Type B pancreatic cell (in vitro differentiated cells): ENCODE measurements at regions not wholly inside any gene's neighbourhood (a gene's known extent, or its start where the extent isn't known, plus 50 kb on each side); places are given as distances from the start of the nearest gene placed in this dataset.

ENCODE experiments used
- DNase-seq: peaks from one replicate; pipeline ENCODE4 v3.0.0; 2021; ENCODE audit warnings: mixed read lengths; ENCODE audit not compliant: unreplicated experiment; ENCODE audit errors: extremely low spot score
- H3K27ac Mint-ChIP-seq: 2 replicates; pipeline ENCODE4 v1.8.0; 2021; ENCODE audit warnings: mild to moderate bottlenecking, mixed read lengths
- H3K27me3 Mint-ChIP-seq: 2 replicates; pipeline ENCODE4 v1.8.0; 2021; ENCODE audit warnings: mixed read lengths
- H3K36me3 Mint-ChIP-seq: 2 replicates; pipeline ENCODE4 v1.8.0; 2021; ENCODE audit warnings: mixed read lengths
- H3K4me1 Mint-ChIP-seq: one replicate; pipeline ENCODE4 v1.8.0; 2021; ENCODE audit warnings: mixed read lengths; ENCODE audit not compliant: unreplicated experiment
- H3K4me3 Mint-ChIP-seq: 2 replicates; pipeline ENCODE4 v1.8.0; 2021; ENCODE audit warnings: mild to moderate bottlenecking, mixed read lengths
- H3K9me3 Mint-ChIP-seq: 2 replicates; pipeline ENCODE4 v1.8.0; 2021; ENCODE audit warnings: mixed read lengths
- TF ChIP-seq, protein P1 (sequence below): fragments of 200-600 bp; sonication (generic); conservative IDR thresholded peaks from 2 replicates; pipeline ENCODE4 v1.5.0; 2021; ENCODE audit warnings: antibody characterized with exemption, mild to moderate bottlenecking

DNA sequence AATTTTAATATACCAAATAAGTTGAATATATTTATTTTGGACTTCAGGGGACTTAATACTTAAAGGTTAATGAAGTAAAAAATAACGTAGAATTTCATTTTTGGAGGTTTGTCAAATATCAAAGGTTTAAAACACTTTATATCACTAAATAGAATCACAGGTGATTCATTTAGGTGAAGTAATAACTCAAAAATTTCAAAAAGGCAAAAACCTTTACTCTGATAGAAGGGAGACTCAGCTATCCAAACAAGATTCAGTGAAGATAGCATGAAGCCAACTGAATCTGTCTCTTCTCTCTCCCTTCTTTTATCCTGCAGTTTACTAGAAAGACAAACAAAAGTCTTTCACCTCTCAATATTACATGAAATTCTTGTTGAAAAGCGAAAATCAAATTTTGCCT, 110.2 kb upstream of the CYSLTR1 start:
- TF ChIP-seq, protein P1, sequence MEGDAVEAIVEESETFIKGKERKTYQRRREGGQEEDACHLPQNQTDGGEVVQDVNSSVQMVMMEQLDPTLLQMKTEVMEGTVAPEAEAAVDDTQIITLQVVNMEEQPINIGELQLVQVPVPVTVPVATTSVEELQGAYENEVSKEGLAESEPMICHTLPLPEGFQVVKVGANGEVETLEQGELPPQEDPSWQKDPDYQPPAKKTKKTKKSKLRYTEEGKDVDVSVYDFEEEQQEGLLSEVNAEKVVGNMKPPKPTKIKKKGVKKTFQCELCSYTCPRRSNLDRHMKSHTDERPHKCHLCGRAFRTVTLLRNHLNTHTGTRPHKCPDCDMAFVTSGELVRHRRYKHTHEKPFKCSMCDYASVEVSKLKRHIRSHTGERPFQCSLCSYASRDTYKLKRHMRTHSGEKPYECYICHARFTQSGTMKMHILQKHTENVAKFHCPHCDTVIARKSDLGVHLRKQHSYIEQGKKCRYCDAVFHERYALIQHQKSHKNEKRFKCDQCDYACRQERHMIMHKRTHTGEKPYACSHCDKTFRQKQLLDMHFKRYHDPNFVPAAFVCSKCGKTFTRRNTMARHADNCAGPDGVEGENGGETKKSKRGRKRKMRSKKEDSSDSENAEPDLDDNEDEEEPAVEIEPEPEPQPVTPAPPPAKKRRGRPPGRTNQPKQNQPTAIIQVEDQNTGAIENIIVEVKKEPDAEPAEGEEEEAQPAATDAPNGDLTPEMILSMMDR = no peak
- Mint-ChIP-seq H3K27me3 (no peaks in the 10 kb centered on the region), H3K27ac (no peak overlapping the region), H3K4me1 (no peaks in the 10 kb centered on the region), H3K9me3 (no peaks in the 10 kb centered on the region), H3K36me3 (no peaks in the 10 kb centered on the region), H3K4me3 (no peak overlapping the region)
- DNase-seq = no peak

DNA sequence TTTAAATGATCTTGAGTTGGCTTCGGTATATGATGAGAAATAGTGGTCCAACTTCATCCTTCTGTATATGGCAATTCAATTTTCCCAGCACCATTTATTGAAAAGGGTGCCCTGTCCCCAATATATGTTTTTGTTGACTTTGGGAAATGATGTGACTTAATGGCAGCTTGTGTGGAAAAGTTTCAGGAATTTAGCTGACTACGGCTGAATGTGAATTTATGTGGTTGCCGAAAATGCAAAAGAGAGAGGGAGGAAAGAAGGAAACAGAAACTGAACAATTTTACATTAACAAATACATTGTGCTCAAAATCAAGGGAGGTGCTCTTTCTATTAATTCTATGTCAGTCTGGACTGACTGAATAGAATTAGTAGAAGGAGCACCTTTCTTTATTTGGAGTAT, 101.8 kb upstream of the CYSLTR1 start:
- Mint-ChIP-seq H3K36me3 (no peaks in the 10 kb centered on the region), H3K9me3 (no peaks in the 10 kb centered on the region), H3K27me3 (no peaks in the 10 kb centered on the region), H3K27ac (no peak overlapping the region), H3K4me3 (no peak overlapping the region), H3K4me1 (no peaks in the 10 kb centered on the region)
- no peak for DNase-seq
- TF ChIP-seq, protein P1 = no peak

DNA sequence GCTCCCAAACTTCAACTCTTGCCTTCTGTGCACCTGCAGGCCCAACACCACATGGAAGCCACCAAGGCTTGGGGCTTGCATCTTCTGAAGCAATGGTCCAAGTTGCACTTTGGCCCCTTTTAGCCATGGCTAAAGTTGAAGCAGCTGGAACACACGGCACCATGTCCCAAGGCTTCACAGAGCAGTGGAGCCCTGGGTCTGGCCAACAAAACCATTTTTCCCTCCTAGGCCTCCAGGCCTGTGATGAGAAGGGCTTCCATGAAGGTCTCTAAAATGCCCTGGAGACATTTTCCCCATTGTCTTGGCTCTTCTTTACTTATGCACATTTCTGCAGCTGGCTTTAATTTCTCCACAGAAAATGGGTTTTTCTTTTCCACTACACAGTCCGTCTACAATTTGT, 61.3 kb upstream of the CYSLTR1 start:
- H3K27me3 Mint-ChIP-seq = no peaks in the 10 kb centered on the region
- H3K36me3 Mint-ChIP-seq = no peaks in the 10 kb centered on the region
- TF ChIP-seq, protein P1 = no peak
- no peak for DNase-seq
- no peak overlapping the region for H3K27ac Mint-ChIP-seq
- peaks cover 15% of the 10 kb centered on the region for H3K9me3 Mint-ChIP-seq
- H3K4me3 Mint-ChIP-seq = no peak overlapping the region
- no peaks in the 10 kb centered on the region for H3K4me1 Mint-ChIP-seq

DNA sequence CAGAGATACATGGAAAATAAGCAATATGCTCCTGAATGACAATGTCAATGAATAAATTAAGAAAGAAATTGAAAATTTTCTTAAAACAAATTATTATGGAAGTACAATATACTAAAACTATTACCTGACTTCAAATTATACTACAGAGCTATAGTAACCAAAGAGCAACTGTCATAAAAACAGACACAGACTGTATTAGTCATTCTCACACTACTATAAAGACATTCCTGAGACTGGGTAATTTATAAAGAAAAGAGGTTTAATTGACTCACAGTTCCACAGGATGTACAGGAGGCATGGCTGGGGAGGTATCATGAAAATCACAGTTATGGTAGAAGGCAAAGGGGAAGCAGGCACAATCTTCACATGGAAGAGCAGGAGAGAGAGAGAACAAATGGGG, 60.0 kb upstream of the CYSLTR1 start:
- TF ChIP-seq, protein P1 = no peak
- Mint-ChIP-seq H3K36me3 (no peaks in the 10 kb centered on the region), H3K27ac (no peak overlapping the region), H3K9me3 (peaks cover 15% of the 10 kb centered on the region), H3K4me1 (no peaks in the 10 kb centered on the region), H3K4me3 (no peak overlapping the region), H3K27me3 (no peaks in the 10 kb centered on the region)
- no peak for DNase-seq

DNA sequence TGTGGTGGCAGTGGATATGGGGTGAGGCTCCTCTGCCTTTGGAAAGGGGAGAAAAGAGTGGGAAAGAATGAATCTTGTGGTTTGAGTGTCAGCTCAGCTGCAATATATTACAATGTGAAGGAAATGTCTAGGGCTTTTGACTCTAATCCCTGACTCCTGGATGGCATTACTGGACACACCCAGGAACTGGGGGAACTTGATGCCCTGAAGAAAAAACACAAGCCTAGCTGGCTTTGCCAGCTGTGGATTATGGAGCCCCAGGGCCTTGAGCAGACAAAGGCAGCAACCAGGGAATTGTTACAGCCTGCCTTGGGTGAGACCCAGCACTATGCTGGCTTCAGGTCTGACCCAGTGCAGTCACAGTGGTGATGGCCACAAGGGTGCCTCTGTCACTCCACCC, 57.1 kb upstream of the CYSLTR1 start:
- no peak overlapping the region for H3K27ac Mint-ChIP-seq
- no peak for DNase-seq
- no peaks in the 10 kb centered on the region for H3K4me1 Mint-ChIP-seq
- no peaks in the 10 kb centered on the region for H3K36me3 Mint-ChIP-seq
- peaks cover 11% of the 10 kb centered on the region for H3K9me3 Mint-ChIP-seq
- TF ChIP-seq, protein P1 = no peak
- H3K4me3 Mint-ChIP-seq = no peak overlapping the region
- H3K27me3 Mint-ChIP-seq = no peaks in the 10 kb centered on the region

DNA sequence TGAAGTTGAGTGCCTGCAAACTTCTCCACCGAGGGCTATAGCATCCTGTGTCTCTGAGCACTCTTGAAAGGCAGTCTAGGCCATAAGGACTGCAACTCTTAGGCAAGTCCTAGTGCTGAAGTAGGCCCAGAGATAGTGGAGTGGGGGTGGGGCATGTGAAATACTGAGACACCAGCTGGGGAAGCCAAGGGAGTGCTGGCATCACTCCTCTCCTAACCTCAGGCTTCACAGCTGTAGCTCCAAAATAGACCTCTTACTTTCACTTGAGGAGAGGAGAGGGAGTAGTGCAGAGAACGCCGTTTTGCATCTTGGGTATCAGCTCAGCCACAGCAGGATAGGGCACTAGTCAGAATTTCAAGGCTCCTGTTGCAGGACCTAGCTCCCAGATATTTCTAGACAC, 56.2 kb upstream of the CYSLTR1 start:
- no peaks in the 10 kb centered on the region for H3K36me3 Mint-ChIP-seq
- no peak overlapping the region for H3K27ac Mint-ChIP-seq
- no peaks in the 10 kb centered on the region for H3K4me1 Mint-ChIP-seq
- no peaks in the 10 kb centered on the region for H3K27me3 Mint-ChIP-seq
- DNase-seq = no peak
- TF ChIP-seq, protein P1 = no peak
- peaks cover 6% of the 10 kb centered on the region for H3K9me3 Mint-ChIP-seq
- H3K4me3 Mint-ChIP-seq = no peak overlapping the region
